Astrocyte of the cerebellum (primary cell): ENCODE measurements at regions not wholly inside any gene's neighbourhood (a gene's known extent, or its start where the extent isn't known, plus 50 kb on each side); places are given as distances from the start of the nearest gene placed in this dataset.

Experiments
- DNase-seq: peaks from one replicate; pipeline ENCODE4 v3.0.0-alpha.2; 2011; ENCODE audit warnings: low read depth
- H3K4me3 ChIP-seq: 2 replicates; pipeline ENCODE4 v1.5.1; 2011; ENCODE audit warnings: mild to moderate bottlenecking, low read depth, low read length, moderate library complexity
- in situ Hi-C: cut with HindIII; loops from 2 replicates; pipeline ENCODE4 v1.10.0; 2017; ENCODE audit warnings: low sequenced_read_pairs
- TF ChIP-seq, protein P1 (sequence below): IDR thresholded peaks from 2 replicates; pipeline ENCODE4 v1.5.1; 2012; ENCODE audit warnings: low read length, low read depth, moderate library complexity, mild to moderate bottlenecking; ENCODE audit errors: missing control alignments

DNA sequence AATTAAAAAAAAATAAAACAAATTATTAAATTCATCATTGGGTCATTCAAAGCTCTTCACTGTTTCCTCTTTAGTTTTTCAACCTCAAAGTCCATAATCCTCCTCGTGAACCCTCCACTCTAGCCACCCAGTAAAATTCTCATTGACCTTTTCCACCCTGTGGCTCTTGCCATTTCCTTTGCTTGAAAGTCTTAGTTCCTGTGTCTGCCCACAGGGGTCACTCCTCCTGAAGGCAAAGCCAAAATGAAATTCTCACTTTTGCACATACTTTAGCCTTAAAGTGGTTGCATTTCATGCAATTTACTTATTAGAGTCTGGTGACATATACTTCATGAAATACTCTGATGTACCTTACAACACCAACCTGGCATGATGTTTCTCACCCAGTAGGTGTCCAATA lies 263.7 kb downstream of the BMP2 start:
- TF ChIP-seq, protein P1, sequence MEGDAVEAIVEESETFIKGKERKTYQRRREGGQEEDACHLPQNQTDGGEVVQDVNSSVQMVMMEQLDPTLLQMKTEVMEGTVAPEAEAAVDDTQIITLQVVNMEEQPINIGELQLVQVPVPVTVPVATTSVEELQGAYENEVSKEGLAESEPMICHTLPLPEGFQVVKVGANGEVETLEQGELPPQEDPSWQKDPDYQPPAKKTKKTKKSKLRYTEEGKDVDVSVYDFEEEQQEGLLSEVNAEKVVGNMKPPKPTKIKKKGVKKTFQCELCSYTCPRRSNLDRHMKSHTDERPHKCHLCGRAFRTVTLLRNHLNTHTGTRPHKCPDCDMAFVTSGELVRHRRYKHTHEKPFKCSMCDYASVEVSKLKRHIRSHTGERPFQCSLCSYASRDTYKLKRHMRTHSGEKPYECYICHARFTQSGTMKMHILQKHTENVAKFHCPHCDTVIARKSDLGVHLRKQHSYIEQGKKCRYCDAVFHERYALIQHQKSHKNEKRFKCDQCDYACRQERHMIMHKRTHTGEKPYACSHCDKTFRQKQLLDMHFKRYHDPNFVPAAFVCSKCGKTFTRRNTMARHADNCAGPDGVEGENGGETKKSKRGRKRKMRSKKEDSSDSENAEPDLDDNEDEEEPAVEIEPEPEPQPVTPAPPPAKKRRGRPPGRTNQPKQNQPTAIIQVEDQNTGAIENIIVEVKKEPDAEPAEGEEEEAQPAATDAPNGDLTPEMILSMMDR: peak; percentile 43
- no peak overlapping the region for H3K4me3 ChIP-seq
- in situ Hi-C loops: no loop called here
- no peak for DNase-seq

DNA sequence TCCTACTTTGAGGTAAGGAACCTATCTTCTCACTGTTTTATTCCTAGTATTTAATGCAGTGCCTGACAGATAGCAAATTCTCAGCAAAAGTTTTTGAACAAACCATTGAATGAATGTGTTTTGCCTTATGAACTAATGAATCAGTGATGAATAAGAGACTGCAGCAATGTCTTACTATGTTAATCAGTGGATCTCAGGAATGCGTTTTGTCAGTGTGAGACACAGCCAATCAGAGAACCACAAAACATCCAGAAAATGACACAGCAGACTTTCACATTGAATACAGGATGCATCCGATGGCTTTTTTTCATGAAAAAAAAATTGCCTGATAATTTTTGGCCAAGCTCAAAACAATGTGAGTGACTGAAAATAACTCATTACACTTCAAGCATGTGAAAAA lies 270.5 kb downstream of the BMP2 start:
- peak; percentile 20 for DNase-seq
- TF ChIP-seq, protein P1: no peak
- no peak overlapping the region for H3K4me3 ChIP-seq
- in situ Hi-C loops: no loop called here

DNA sequence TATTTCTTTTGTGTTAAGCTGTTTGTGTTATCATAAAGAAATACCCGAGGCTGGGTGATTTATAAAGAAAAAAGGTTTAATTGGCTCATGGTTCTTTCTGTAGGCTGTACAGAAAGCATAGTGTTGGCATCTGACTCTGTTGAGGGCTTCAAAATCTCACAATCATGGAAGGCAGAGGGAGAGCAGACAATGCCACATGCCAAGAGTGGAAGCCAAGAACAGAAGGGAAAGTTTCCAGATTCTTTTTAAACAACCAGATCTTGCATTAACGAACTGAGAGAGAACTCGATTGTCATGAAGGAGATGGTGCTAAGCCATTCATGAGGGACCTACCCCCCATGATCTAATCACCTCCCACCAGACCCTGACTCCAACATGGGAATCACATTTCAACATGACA lies 290.1 kb downstream of the BMP2 start:
- DNase-seq: no peak
- TF ChIP-seq, protein P1: no peak
- H3K4me3 ChIP-seq: no peak overlapping the region
- in situ Hi-C loops: no loop called here

DNA sequence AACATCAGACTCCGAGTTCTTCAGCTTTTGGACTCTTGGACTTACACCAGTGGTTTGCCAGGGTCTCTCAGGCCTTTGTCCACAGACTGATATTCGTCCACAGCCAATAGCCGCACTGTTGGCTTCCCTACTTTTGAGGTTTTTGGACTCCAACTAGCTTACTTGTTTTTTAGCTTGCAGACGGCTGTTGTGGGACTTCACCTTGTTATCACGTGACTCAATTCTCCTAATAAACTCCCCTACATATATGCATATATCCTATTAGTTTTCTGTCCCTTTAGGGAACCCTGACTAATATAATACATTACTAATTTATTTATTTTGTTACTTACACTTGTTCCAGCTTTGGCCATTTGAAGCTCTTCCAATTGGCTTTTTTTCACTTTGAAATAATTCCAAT lies 311.3 kb downstream of the BMP2 start:
- TF ChIP-seq, protein P1: no peak
- in situ Hi-C loops: no loop called here
- DNase-seq: no peak
- H3K4me3 ChIP-seq: no peak overlapping the region

DNA sequence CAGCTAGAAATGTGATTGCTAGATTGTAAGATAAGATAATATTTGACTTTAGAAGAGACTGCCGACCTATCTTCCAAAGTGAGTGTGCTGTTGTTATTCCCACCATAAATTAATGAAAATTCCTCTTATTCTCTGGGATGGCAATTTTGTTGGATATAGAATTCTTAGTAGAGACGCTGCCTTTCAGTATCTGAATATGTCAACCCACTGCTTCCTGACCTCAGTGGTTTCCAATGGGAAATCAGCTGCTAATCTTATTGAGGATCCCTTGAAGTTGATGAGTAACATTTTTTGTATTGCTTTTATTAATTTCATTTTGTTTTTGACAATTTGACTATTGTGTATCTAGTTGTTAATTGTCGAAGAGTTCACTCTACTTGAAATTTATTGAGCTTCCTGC lies 313.0 kb downstream of the BMP2 start:
- in situ Hi-C loops: no loop called here
- TF ChIP-seq, protein P1: no peak

DNA sequence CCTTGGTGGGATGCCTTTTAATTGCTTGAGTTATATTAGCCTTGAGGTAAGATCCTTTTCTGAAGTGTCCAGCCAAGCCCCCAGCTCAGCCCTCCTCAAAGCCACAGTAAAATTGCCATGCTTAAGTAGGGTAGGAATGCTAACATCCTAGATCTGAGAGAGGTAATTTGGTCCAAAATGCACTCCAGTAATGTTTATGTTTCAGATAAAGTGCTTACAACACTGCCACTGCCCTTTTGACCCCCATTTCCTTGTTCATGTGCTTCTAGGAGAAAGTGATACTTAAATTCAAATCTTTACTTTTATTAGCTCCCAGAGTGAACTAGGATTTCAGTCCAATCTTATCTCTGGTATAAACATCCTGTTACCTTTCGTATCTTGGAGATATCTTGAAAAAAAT lies 318.0 kb downstream of the BMP2 start:
- in situ Hi-C loops: no loop called here
- TF ChIP-seq, protein P1: no peak
- no peak overlapping the region for H3K4me3 ChIP-seq
- no peak for DNase-seq

More for the DNA sequence above, 313.0 kb downstream of the BMP2 start:
- H3K4me3 ChIP-seq: no peak overlapping the region
- DNase-seq: no peak

DNA sequence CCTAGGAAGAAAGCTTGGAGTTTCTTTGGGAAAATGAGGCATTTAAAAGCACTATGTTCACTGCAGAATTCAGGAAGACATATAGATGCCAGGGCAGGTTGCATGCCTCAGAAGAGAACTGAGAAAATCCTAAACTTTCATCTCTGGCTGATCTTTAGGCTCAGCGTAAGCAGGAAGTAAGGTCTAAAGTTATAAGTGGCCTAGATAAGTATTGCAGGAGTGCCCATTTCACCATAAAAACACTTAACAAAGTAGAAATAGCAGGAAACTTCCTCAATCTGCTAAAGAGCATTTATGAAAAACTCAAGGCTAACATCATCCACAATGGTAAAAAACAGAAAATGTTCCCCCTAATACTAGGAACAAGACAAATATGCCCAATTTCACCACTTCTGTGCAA lies 320.3 kb downstream of the BMP2 start:
- TF ChIP-seq, protein P1: no peak
- in situ Hi-C loops: no loop called here
- no peak overlapping the region for H3K4me3 ChIP-seq
- DNase-seq: no peak
